PC-9 (cell line): ENCODE measurements at regions not wholly inside any gene's neighbourhood (a gene's known extent, or its start where the extent isn't known, plus 50 kb on each side); places are given as distances from the start of the nearest gene placed in this dataset.
A peak's percentile ranks its signal among the peaks of the same experiment; 100 is the strongest.

Experiments
- BruUV-seq: library from RNA; stranded (reverse); fragments of 400-500 nt; replicated peaks from 2 replicates; lab custom pipeline; 2021; lab: Mats Ljungman, UMichigan
- CTCF ChIA-PET: fragments of 300-600 bp; sonication (Branson Sonifier 250); formaldehyde crosslinking; loops from one replicate; lab custom pipeline; 2022; ENCODE audit warnings: antibody characterized with exemption; lab: Charles Lee
- POLR2A ChIA-PET: fragments of 300-600 bp; sonication (Branson Sonifier 250); formaldehyde crosslinking; loops from one replicate; lab custom pipeline; 2022; ENCODE audit warnings: antibody characterized with exemption; ENCODE audit not compliant: unreplicated experiment; lab: Charles Lee
- DNase-seq, 2 experiments: peaks; one replicate each; pipeline versions ENCODE4 v3.0.0 to v3.0.0-alpha.2; 2015 to 2022; ENCODE audit warnings: mixed read lengths in 1 of 2
- H2AFZ ChIP-seq: fragments of 200-600 bp; sonication (generic); 2 replicates; pipeline ENCODE4 v1.8.1; 2017; ENCODE audit warnings: antibody characterized with exemption
- H3F3A ChIP-seq: fragments of 200-600 bp; sonication (generic); 2 replicates; pipeline ENCODE4 v1.8.1; 2017; ENCODE audit warnings: antibody characterized with exemption, mild to moderate bottlenecking, low read depth; ENCODE audit not compliant: insufficient read depth
- H3K27ac ChIP-seq: fragments of 200-600 bp; sonication (generic); 2 replicates; pipeline ENCODE4 v1.6.1; 2016; ENCODE audit warnings: mixed run types
- H3K27me3 ChIP-seq: fragments of 200-600 bp; sonication (generic); 2 replicates; pipeline ENCODE4 v1.6.1; 2016; ENCODE audit warnings: low read depth, mixed run types; ENCODE audit not compliant: insufficient read depth
- H3K36me3 ChIP-seq: fragments of 200-600 bp; sonication (generic); 2 replicates; pipeline ENCODE4 v1.6.1; 2016; ENCODE audit warnings: low read depth, mixed run types
- H3K4me1 ChIP-seq: fragments of 200-600 bp; sonication (generic); replicated peaks from 2 replicates; pipeline ENCODE4 v1.6.1; 2016; ENCODE audit warnings: mixed run types; ENCODE audit not compliant: insufficient read depth
- H3K4me2 ChIP-seq: fragments of 200-600 bp; sonication (generic); 2 replicates; pipeline ENCODE4 v1.6.1; 2017; ENCODE audit warnings: mixed run types
- H3K4me3 ChIP-seq: fragments of 200-600 bp; sonication (generic); 2 replicates; pipeline ENCODE4 v1.6.1; 2016; ENCODE audit warnings: mixed run types
- H3K79me2 ChIP-seq: fragments of 200-600 bp; sonication (generic); 2 replicates; pipeline ENCODE4 v1.6.1; 2017; ENCODE audit warnings: low read depth, mixed run types
- H3K9me2 ChIP-seq: fragments of 200-600 bp; sonication (generic); 2 replicates; pipeline ENCODE4 v1.8.1; 2017; ENCODE audit warnings: mild to moderate bottlenecking; ENCODE audit not compliant: insufficient read depth
- H3K9me3 ChIP-seq: fragments of 200-600 bp; sonication (generic); 2 replicates; pipeline ENCODE4 v1.8.1; 2016; ENCODE audit warnings: low read depth; ENCODE audit not compliant: insufficient read depth
- H4K20me1 ChIP-seq: fragments of 200-600 bp; sonication (generic); 2 replicates; pipeline ENCODE4 v1.8.1; 2017; ENCODE audit not compliant: insufficient read depth
- CTCF ChIP-seq: fragments of 200-600 bp; sonication (generic); conservative IDR thresholded peaks from 2 replicates; pipeline ENCODE4 v1.6.1; 2017; ENCODE audit warnings: mixed run types, antibody characterized with exemption, mild to moderate bottlenecking, moderate library complexity
- EZH2 ChIP-seq: fragments of 200-600 bp; sonication (generic); IDR thresholded peaks from 2 replicates; pipeline ENCODE4 v1.8.0; 2017; ENCODE audit warnings: antibody characterized with exemption, low read depth
- intact Hi-C: fragments of 100-400 bp; cut with micrococcal nuclease; formaldehyde crosslinking; loops from one replicate; pipeline ENCODE4 v1.10.0; 2022; ENCODE audit not compliant: unreplicated experiment

- no peaks in the 10 kb centered on the region for H3K27me3 ChIP-seq
- H3K4me2 ChIP-seq: no peak overlapping the region
- H3K9me3 ChIP-seq: no peaks in the 10 kb centered on the region
- H4K20me1 ChIP-seq: no peaks in the 10 kb centered on the region
- no peaks in the 10 kb centered on the region for H3K79me2 ChIP-seq
- CTCF ChIA-PET: no interaction called here
- no peak overlapping the region for H2AFZ ChIP-seq
- no peak overlapping the region for H3K27ac ChIP-seq
- no TSS peak for BruUV-seq
- H3F3A ChIP-seq: no peaks in the 10 kb centered on the region
- POLR2A ChIA-PET: no interaction called here
- H3K9me2 ChIP-seq: no peaks in the 10 kb centered on the region
- no peaks in the 10 kb centered on the region for H3K36me3 ChIP-seq
- TF ChIP-seq CTCF (peak; percentile 36; the same call in 1 of the 2 replicates), EZH2 (no peak)
- intact Hi-C loops: no loop called here
- DNase-seq: no peak
- H3K4me3 ChIP-seq: no peak overlapping the region
- H3K4me1 ChIP-seq: no peaks in the 10 kb centered on the region
Measured at GRCh38 chr12:16844875-16845274, 238.9 kb upstream of the LMO3 start.

- no peak for TF ChIP-seq CTCF
- no peak for TF ChIP-seq EZH2
- DNase-seq: no peak
- no peaks in the 10 kb centered on the region for H3K9me2 ChIP-seq
- no peaks in the 10 kb centered on the region for H3K27me3 ChIP-seq
- no peaks in the 10 kb centered on the region for H3K36me3 ChIP-seq
- no peak overlapping the region for H3K4me3 ChIP-seq
- no peak overlapping the region for H2AFZ ChIP-seq
- intact Hi-C loops: no loop called here
- H3K4me1 ChIP-seq: no peaks in the 10 kb centered on the region
- no peak overlapping the region for H3K4me2 ChIP-seq
- H3K27ac ChIP-seq: no peak overlapping the region
- H3K9me3 ChIP-seq: no peaks in the 10 kb centered on the region
- no TSS peak for BruUV-seq
- H3F3A ChIP-seq: no peaks in the 10 kb centered on the region
- no peaks in the 10 kb centered on the region for H3K79me2 ChIP-seq
- no peaks in the 10 kb centered on the region for H4K20me1 ChIP-seq
- ChIA-PET CTCF (no interaction called here), POLR2A (interaction anchor here (0.5 kb wide), 1 partner anchor 40 kb away, joined by 5 read pairs; no protein-coding TSS in a partner anchor)
Measured at GRCh38 chr12:16833376-16834015, 227.5 kb upstream of the LMO3 start.

GRCh38 chr12:16828891-16829290 is 222.9 kb upstream of the LMO3 start:
- no peak overlapping the region for H2AFZ ChIP-seq
- no peak overlapping the region for H3K4me3 ChIP-seq
- BruUV-seq: no TSS peak
- no peak for TF ChIP-seq CTCF
- no peak for TF ChIP-seq EZH2
- ChIA-PET CTCF (no interaction called here), POLR2A (no interaction called here)
- no peaks in the 10 kb centered on the region for H3K9me3 ChIP-seq
- no peaks in the 10 kb centered on the region for H3K36me3 ChIP-seq
- H3K4me2 ChIP-seq: no peak overlapping the region
- no peaks in the 10 kb centered on the region for H3F3A ChIP-seq
- intact Hi-C loops: no loop called here
- no peaks in the 10 kb centered on the region for H3K4me1 ChIP-seq
- no peaks in the 10 kb centered on the region for H3K9me2 ChIP-seq
- no peak overlapping the region for H3K27ac ChIP-seq
- H3K79me2 ChIP-seq: no peaks in the 10 kb centered on the region
- no peak for DNase-seq
- no peaks in the 10 kb centered on the region for H4K20me1 ChIP-seq
- H3K27me3 ChIP-seq: no peaks in the 10 kb centered on the region
